Type B pancreatic cell (in vitro differentiated cells): ENCODE measurements at regions not wholly inside any gene's neighbourhood (a gene's known extent, or its start where the extent isn't known, plus 50 kb on each side); places are given as distances from the start of the nearest gene placed in this dataset.

Experiments
- DNase-seq: peaks from one replicate; pipeline ENCODE4 v3.0.0; 2021; ENCODE audit warnings: mixed read lengths; ENCODE audit not compliant: unreplicated experiment; ENCODE audit errors: extremely low spot score
- H3K27ac Mint-ChIP-seq: 2 replicates; pipeline ENCODE4 v1.8.0; 2021; ENCODE audit warnings: mild to moderate bottlenecking, mixed read lengths
- H3K27me3 Mint-ChIP-seq: 2 replicates; pipeline ENCODE4 v1.8.0; 2021; ENCODE audit warnings: mixed read lengths
- H3K36me3 Mint-ChIP-seq: 2 replicates; pipeline ENCODE4 v1.8.0; 2021; ENCODE audit warnings: mixed read lengths
- H3K4me1 Mint-ChIP-seq: one replicate; pipeline ENCODE4 v1.8.0; 2021; ENCODE audit warnings: mixed read lengths; ENCODE audit not compliant: unreplicated experiment
- H3K4me3 Mint-ChIP-seq: 2 replicates; pipeline ENCODE4 v1.8.0; 2021; ENCODE audit warnings: mild to moderate bottlenecking, mixed read lengths
- H3K9me3 Mint-ChIP-seq: 2 replicates; pipeline ENCODE4 v1.8.0; 2021; ENCODE audit warnings: mixed read lengths
- TF ChIP-seq, protein P1 (sequence below): fragments of 200-600 bp; sonication (generic); conservative IDR thresholded peaks from 2 replicates; pipeline ENCODE4 v1.5.0; 2021; ENCODE audit warnings: antibody characterized with exemption, mild to moderate bottlenecking

GRCh38 chrX:38939067-38939466, 137.8 kb downstream of the MID1IP1 start:
- H3K27me3 Mint-ChIP-seq, result no peaks in the 10 kb centered on the region
- no peak overlapping the region for H3K27ac Mint-ChIP-seq
- H3K4me3 Mint-ChIP-seq, result no peak overlapping the region

GRCh38 chrX:38940547-38940946, 139.3 kb downstream of the MID1IP1 start:
- Mint-ChIP-seq H3K4me1 (no peaks in the 10 kb centered on the region), H3K27me3 (no peaks in the 10 kb centered on the region), H3K36me3 (no peaks in the 10 kb centered on the region), H3K27ac (no peak overlapping the region), H3K4me3 (no peak overlapping the region), H3K9me3 (no peaks in the 10 kb centered on the region)
- no peak for DNase-seq
- TF ChIP-seq, protein P1, sequence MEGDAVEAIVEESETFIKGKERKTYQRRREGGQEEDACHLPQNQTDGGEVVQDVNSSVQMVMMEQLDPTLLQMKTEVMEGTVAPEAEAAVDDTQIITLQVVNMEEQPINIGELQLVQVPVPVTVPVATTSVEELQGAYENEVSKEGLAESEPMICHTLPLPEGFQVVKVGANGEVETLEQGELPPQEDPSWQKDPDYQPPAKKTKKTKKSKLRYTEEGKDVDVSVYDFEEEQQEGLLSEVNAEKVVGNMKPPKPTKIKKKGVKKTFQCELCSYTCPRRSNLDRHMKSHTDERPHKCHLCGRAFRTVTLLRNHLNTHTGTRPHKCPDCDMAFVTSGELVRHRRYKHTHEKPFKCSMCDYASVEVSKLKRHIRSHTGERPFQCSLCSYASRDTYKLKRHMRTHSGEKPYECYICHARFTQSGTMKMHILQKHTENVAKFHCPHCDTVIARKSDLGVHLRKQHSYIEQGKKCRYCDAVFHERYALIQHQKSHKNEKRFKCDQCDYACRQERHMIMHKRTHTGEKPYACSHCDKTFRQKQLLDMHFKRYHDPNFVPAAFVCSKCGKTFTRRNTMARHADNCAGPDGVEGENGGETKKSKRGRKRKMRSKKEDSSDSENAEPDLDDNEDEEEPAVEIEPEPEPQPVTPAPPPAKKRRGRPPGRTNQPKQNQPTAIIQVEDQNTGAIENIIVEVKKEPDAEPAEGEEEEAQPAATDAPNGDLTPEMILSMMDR, result no peak

More at GRCh38 chrX:38939067-38939466, 137.8 kb downstream of the MID1IP1 start:
- no peaks in the 10 kb centered on the region for H3K4me1 Mint-ChIP-seq
- H3K36me3 Mint-ChIP-seq, result no peaks in the 10 kb centered on the region
- TF ChIP-seq, protein P1, result no peak
- DNase-seq, result no peak
- H3K9me3 Mint-ChIP-seq, result no peaks in the 10 kb centered on the region

- Mint-ChIP-seq H3K27ac (no peak overlapping the region), H3K4me3 (no peak overlapping the region), H3K36me3 (no peaks in the 10 kb centered on the region), H3K4me1 (no peaks in the 10 kb centered on the region), H3K27me3 (no peaks in the 10 kb centered on the region), H3K9me3 (peaks cover 5% of the 10 kb centered on the region)
- TF ChIP-seq, protein P1, result no peak
- DNase-seq, result no peak
Observed at GRCh38 chrX:38941675-38942074, 140.4 kb downstream of the MID1IP1 start.

DNA sequence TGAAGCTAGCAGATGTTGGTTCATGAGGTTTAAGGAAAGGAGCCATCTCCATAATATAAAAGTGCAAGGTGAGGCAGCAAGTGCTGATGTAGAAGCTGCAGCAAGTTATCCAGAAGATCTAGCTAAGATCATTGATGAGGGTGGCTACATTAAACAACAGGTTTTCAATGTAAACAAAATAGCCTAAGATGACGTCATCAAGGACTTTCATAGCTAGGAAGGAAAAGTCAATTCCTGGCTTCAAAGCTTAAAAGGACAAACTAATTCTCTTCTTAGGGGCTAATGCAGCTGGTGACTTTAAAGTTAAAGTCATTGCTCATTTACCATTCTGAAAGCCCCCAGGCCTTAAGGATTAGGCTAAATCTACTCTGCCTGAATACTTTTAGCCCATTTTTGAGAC, 141.9 kb downstream of the MID1IP1 start:
- TF ChIP-seq, protein P1, result no peak
- DNase-seq, result no peak
- no peak overlapping the region for H3K27ac Mint-ChIP-seq
- H3K9me3 Mint-ChIP-seq, result peaks cover 12% of the 10 kb centered on the region
- H3K36me3 Mint-ChIP-seq, result no peaks in the 10 kb centered on the region
- H3K4me1 Mint-ChIP-seq, result no peaks in the 10 kb centered on the region
- no peaks in the 10 kb centered on the region for H3K27me3 Mint-ChIP-seq
- no peak overlapping the region for H3K4me3 Mint-ChIP-seq

DNA sequence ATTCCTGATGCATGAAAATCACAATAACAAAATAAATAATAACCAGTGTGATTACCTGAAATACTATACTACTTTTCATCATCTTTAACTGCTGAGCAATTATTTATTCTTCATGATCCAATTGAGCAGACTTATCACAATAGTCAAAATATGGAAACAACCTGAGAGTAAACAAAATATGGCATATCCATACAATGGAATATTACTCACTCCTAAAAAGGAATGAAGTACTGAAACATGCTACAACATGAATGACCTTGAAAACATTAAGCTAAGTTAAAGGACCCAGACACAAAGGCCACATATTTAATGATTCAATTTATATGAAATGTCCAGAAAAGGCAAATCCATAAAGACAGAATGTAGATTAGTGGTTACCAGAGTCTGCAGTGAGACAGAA, 146.8 kb downstream of the MID1IP1 start:
- no peak overlapping the region for H3K27ac Mint-ChIP-seq
- TF ChIP-seq, protein P1, result no peak
- H3K4me1 Mint-ChIP-seq, result no peaks in the 10 kb centered on the region
- no peaks in the 10 kb centered on the region for H3K36me3 Mint-ChIP-seq
- no peaks in the 10 kb centered on the region for H3K27me3 Mint-ChIP-seq
- no peak overlapping the region for H3K4me3 Mint-ChIP-seq
- DNase-seq, result no peak
- peaks cover 12% of the 10 kb centered on the region for H3K9me3 Mint-ChIP-seq

GRCh38 chrX:38954520-38954919, 153.3 kb downstream of the MID1IP1 start:
- no peaks in the 10 kb centered on the region for H3K4me1 Mint-ChIP-seq
- H3K9me3 Mint-ChIP-seq, result no peaks in the 10 kb centered on the region
- no peak for DNase-seq
- no peak overlapping the region for H3K27ac Mint-ChIP-seq
- H3K27me3 Mint-ChIP-seq, result no peaks in the 10 kb centered on the region
- TF ChIP-seq, protein P1, result no peak
- no peak overlapping the region for H3K4me3 Mint-ChIP-seq
- no peaks in the 10 kb centered on the region for H3K36me3 Mint-ChIP-seq
